HFFc6 (cell line): ENCODE measurements at regions not wholly inside any gene's neighbourhood (a gene's known extent, or its start where the extent isn't known, plus 50 kb on each side); places are given as distances from the start of the nearest gene placed in this dataset.
"Not testable (repeated sequence)": the region's sequence is repeated elsewhere in the genome, so short reads cannot be mapped to it uniquely, and the experiment has no call there.

Source experiments
- DNase-seq: peaks from one replicate; pipeline ENCODE4 v3.0.0-alpha.2; 2018
- H3K27ac Mint-ChIP-seq: 2 replicates; pipeline ENCODE4 v1.8.0; 2020; ENCODE audit warnings: mild to moderate bottlenecking, mixed read lengths
- H3K27me3 Mint-ChIP-seq: 2 replicates; pipeline ENCODE4 v1.8.0; 2021; ENCODE audit warnings: mild to moderate bottlenecking, moderate library complexity, mixed read lengths; ENCODE audit not compliant: insufficient read depth
- H3K36me3 Mint-ChIP-seq: 2 replicates; pipeline ENCODE4 v1.8.0; 2021; ENCODE audit warnings: low read depth, mixed read lengths
- H3K4me1 Mint-ChIP-seq: 2 replicates; pipeline ENCODE4 v1.8.0; 2020; ENCODE audit warnings: low read depth, mixed read lengths
- H3K4me3 Mint-ChIP-seq: 2 replicates; pipeline ENCODE4 v1.8.0; 2020; ENCODE audit warnings: mild to moderate bottlenecking, moderate library complexity, mixed read lengths
- H3K9me3 Mint-ChIP-seq: 2 replicates; pipeline ENCODE4 v1.8.0; 2020; ENCODE audit warnings: mild to moderate bottlenecking, mixed read lengths
- TF ChIP-seq, protein P1 (sequence below): fragments of 200-600 bp; sonication (generic); IDR thresholded peaks from 2 replicates; pipeline ENCODE4 v1.5.0; 2021; ENCODE audit warnings: antibody characterized with exemption, mild to moderate bottlenecking

DNA sequence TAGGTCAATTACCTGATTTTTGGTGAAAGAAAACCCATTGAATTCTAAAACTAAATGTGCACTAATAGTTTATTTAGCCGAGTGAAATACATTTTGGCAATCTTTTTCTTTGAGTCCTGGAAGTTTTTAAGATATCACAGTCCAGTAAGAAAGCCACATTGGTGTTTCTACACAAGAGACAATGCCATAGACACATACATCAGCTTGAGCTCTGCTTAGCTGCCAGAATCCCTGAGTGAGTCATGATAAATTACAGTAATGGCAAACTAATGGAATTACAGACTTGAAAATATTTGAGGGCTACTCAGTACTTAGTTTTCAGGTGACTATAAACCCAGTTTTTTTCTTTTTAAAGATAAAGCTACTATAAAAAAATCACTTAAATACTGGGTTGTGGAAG, 155.4 kb downstream of the OR4C45 start:
- TF ChIP-seq, protein P1, sequence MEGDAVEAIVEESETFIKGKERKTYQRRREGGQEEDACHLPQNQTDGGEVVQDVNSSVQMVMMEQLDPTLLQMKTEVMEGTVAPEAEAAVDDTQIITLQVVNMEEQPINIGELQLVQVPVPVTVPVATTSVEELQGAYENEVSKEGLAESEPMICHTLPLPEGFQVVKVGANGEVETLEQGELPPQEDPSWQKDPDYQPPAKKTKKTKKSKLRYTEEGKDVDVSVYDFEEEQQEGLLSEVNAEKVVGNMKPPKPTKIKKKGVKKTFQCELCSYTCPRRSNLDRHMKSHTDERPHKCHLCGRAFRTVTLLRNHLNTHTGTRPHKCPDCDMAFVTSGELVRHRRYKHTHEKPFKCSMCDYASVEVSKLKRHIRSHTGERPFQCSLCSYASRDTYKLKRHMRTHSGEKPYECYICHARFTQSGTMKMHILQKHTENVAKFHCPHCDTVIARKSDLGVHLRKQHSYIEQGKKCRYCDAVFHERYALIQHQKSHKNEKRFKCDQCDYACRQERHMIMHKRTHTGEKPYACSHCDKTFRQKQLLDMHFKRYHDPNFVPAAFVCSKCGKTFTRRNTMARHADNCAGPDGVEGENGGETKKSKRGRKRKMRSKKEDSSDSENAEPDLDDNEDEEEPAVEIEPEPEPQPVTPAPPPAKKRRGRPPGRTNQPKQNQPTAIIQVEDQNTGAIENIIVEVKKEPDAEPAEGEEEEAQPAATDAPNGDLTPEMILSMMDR: no peak
- Mint-ChIP-seq H3K9me3 (peaks cover 57% of the 10 kb centered on the region), H3K27ac (no peak overlapping the region), H3K27me3 (no peaks in the 10 kb centered on the region), H3K36me3 (no peaks in the 10 kb centered on the region; the same call in 1 of the 2 replicates), H3K4me3 (no peak overlapping the region), H3K4me1 (no peaks in the 10 kb centered on the region)
- no peak for DNase-seq

GRCh38 chr11:50192743-50193142, 160.1 kb downstream of the OR4C45 start:
- Mint-ChIP-seq H3K4me3 (no peak overlapping the region), H3K27ac (no peak overlapping the region), H3K27me3 (no peaks in the 10 kb centered on the region), H3K4me1 (no peaks in the 10 kb centered on the region), H3K36me3 (no peaks in the 10 kb centered on the region; the same call in 1 of the 2 replicates), H3K9me3 (peaks cover 59% of the 10 kb centered on the region)
- no peak for DNase-seq
- TF ChIP-seq, protein P1: no peak

- Mint-ChIP-seq H3K4me3 (no peak overlapping the region), H3K36me3 (no peaks in the 10 kb centered on the region; the same call in 1 of the 2 replicates), H3K27me3 (no peaks in the 10 kb centered on the region), H3K9me3 (peaks cover 43% of the 10 kb centered on the region), H3K4me1 (no peaks in the 10 kb centered on the region), H3K27ac (no peak overlapping the region)
- TF ChIP-seq, protein P1: no peak
- no peak for DNase-seq
Observed at GRCh38 chr11:50214376-50214775, 181.7 kb downstream of the OR4C45 start.

- H3K4me1 Mint-ChIP-seq: no peaks in the 10 kb centered on the region
- DNase-seq: no peak
- H3K9me3 Mint-ChIP-seq: peaks cover 24% of the 10 kb centered on the region
- H3K4me3 Mint-ChIP-seq: no peak overlapping the region
- H3K36me3 Mint-ChIP-seq: no peaks in the 10 kb centered on the region
- H3K27ac Mint-ChIP-seq: no peak overlapping the region
- no peaks in the 10 kb centered on the region for H3K27me3 Mint-ChIP-seq
- TF ChIP-seq, protein P1: no peak
Observed at GRCh38 chr11:50220651-50221050, 188.0 kb downstream of the OR4C45 start.

GRCh38 chr11:50238368-50238767, 205.7 kb downstream of the OR4C45 start:
- not testable (repeated sequence) for H3K4me3 Mint-ChIP-seq, H3K27me3 Mint-ChIP-seq, H3K27ac Mint-ChIP-seq, DNase-seq, H3K36me3 Mint-ChIP-seq, H3K4me1 Mint-ChIP-seq
- peaks cover 26% of the 10 kb centered on the region for H3K9me3 Mint-ChIP-seq

DNA sequence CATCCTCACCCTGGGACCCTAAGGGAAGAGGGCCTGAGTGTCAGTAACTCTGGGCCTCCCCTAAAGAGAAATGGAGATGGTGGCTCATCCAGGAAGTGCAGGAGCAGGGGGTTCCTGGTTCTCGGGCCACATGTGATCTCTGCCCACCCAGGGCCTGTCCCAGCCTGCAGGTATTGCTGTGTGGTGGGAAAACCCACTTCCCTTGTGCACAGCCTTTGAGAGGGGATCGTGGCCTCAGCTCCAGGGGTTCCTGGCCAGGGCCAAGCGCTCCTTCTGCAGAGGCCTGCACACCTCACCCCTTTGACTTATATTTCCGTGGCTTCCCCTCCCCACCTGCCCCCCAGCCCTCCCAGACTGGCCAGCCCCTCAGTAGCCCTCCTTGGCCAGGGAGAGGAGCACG, 213.5 kb downstream of the OR4C45 start:
- no peak overlapping the region for H3K27ac Mint-ChIP-seq
- no peaks in the 10 kb centered on the region for H3K36me3 Mint-ChIP-seq
- peaks cover 41% of the 10 kb centered on the region for H3K9me3 Mint-ChIP-seq

More for the DNA sequence above, 213.5 kb downstream of the OR4C45 start:
- no peak for DNase-seq
- Mint-ChIP-seq H3K4me3 (no peak overlapping the region), H3K4me1 (no peaks in the 10 kb centered on the region), H3K27me3 (no peaks in the 10 kb centered on the region)
- TF ChIP-seq, protein P1: no peak
